ENCODE measurements at regions not wholly inside any gene's neighbourhood (a gene's known extent, or its start where the extent isn't known, plus 50 kb on each side); places are given as distances from the start of the nearest gene placed in this dataset.
"Not testable (repeated sequence)": the region's sequence is repeated elsewhere in the genome, so short reads cannot be mapped to it uniquely, and the experiment has no call there.

- no peak for DNase-seq
Measured at GRCh38 chr1:88523854-88524528, 160.1 kb upstream of the PKN2 start.

GRCh38 chr1:88526456-88526855 lies 157.6 kb upstream of the PKN2 start:
- DNase-seq, result no peak

GRCh38 chr1:88528792-88529191 lies 155.3 kb upstream of the PKN2 start:
- DNase-seq, result no peak

- no peak for DNase-seq
Measured at GRCh38 chr1:88529581-88529980, 154.5 kb upstream of the PKN2 start.

- DNase-seq, result no peak
Measured at GRCh38 chr1:88530246-88530645, 153.8 kb upstream of the PKN2 start.

GRCh38 chr1:88537787-88538186 lies 146.3 kb upstream of the PKN2 start:
- DNase-seq, result no peak

GRCh38 chr1:88538222-88538899 lies 145.7 kb upstream of the PKN2 start:
- DNase-seq, result no peak

GRCh38 chr1:88540255-88540654 lies 143.8 kb upstream of the PKN2 start:
- DNase-seq, result no peak

GRCh38 chr1:88541596-88541995 lies 142.5 kb upstream of the PKN2 start:
- DNase-seq, result no peak

GRCh38 chr1:88544195-88544594 lies 139.9 kb upstream of the PKN2 start:
- DNase-seq, result no peak

- DNase-seq, result no peak
Measured at GRCh38 chr1:88549536-88549935, 134.5 kb upstream of the PKN2 start.

GRCh38 chr1:88552226-88552625 lies 131.8 kb upstream of the PKN2 start:
- no peak for DNase-seq

GRCh38 chr1:88557014-88557413 lies 127.1 kb upstream of the PKN2 start:
- no peak for DNase-seq

GRCh38 chr1:88560621-88561020 lies 123.5 kb upstream of the PKN2 start:
- DNase-seq, result no peak

- no peak for DNase-seq
Measured at GRCh38 chr1:88562991-88563390, 121.1 kb upstream of the PKN2 start.

- DNase-seq, result no peak
Measured at GRCh38 chr1:88566615-88567387, 117.3 kb upstream of the PKN2 start.

- no peak for DNase-seq
Measured at GRCh38 chr1:88571506-88571905, 112.6 kb upstream of the PKN2 start.

GRCh38 chr1:88579598-88579997 lies 104.5 kb upstream of the PKN2 start:
- no peak for DNase-seq

- DNase-seq, result no peak
Measured at GRCh38 chr1:88581703-88582102, 102.4 kb upstream of the PKN2 start.

GRCh38 chr1:88593358-88593757 lies 90.7 kb upstream of the PKN2 start:
- DNase-seq, result no peak

GRCh38 chr1:88595355-88596002 lies 88.6 kb upstream of the PKN2 start:
- no peak for DNase-seq

GRCh38 chr1:88597973-88598372 lies 86.1 kb upstream of the PKN2 start:
- DNase-seq, result not testable (repeated sequence)

GRCh38 chr1:88608139-88608943 lies 75.7 kb upstream of the PKN2 start:
- no peak for DNase-seq

Data from NCI-H1048 (cell line).